GM20431 (cell line): ENCODE measurements at regions not wholly inside any gene's neighbourhood (a gene's known extent, or its start where the extent isn't known, plus 50 kb on each side); places are given as distances from the start of the nearest gene placed in this dataset.
"Not testable (repeated sequence)": the region's sequence is repeated elsewhere in the genome, so short reads cannot be mapped to it uniquely, and the experiment has no call there.

ENCODE experiments used
- in situ Hi-C: fragments of 300-500 bp; cut with MseI, MboI; formaldehyde crosslinking; loops from one replicate; pipeline ENCODE4 v1.15.0; 2020; ENCODE audit warnings: low sequenced_read_pairs; ENCODE audit not compliant: unreplicated experiment

- in situ Hi-C loops = no loop called here
Observed at GRCh38 chr2:173696274-173696673, 268.9 kb downstream of the SP3 start.

GRCh38 chr2:173697929-173698328 is 267.2 kb downstream of the SP3 start:
- in situ Hi-C loops = no loop called here

GRCh38 chr2:173705656-173706055 is 259.5 kb downstream of the SP3 start:
- in situ Hi-C loops = no loop called here

GRCh38 chr2:173706936-173707335 is 258.2 kb downstream of the SP3 start:
- in situ Hi-C loops = no loop called here

GRCh38 chr2:173708806-173709205 is 256.4 kb downstream of the SP3 start:
- in situ Hi-C loops = no loop called here

GRCh38 chr2:173711816-173712215 is 253.4 kb downstream of the SP3 start:
- in situ Hi-C loops = no loop called here

- in situ Hi-C loops = no loop called here
Observed at GRCh38 chr2:173713904-173714555, 251.1 kb downstream of the SP3 start.

GRCh38 chr2:173715441-173715840 is 249.7 kb downstream of the SP3 start:
- in situ Hi-C loops = no loop called here

- in situ Hi-C loops = no loop called here
Observed at GRCh38 chr2:173716458-173717052, 248.6 kb downstream of the SP3 start.

GRCh38 chr2:173719471-173719870 is 245.7 kb downstream of the SP3 start:
- in situ Hi-C loops = no loop called here

- in situ Hi-C loops = no loop called here
Observed at GRCh38 chr2:173720306-173720705, 244.9 kb downstream of the SP3 start.

- in situ Hi-C loops = no loop called here
Observed at GRCh38 chr2:173734797-173735196, 230.4 kb downstream of the SP3 start.

- in situ Hi-C loops = not testable (repeated sequence)
Observed at GRCh38 chr2:173737954-173738575, 227.1 kb downstream of the SP3 start.

GRCh38 chr2:173739006-173739405 is 226.2 kb downstream of the SP3 start:
- in situ Hi-C loops = no loop called here

- in situ Hi-C loops = no loop called here
Observed at GRCh38 chr2:173740639-173741038, 224.5 kb downstream of the SP3 start.

- in situ Hi-C loops = no loop called here
Observed at GRCh38 chr2:173741759-173742158, 223.4 kb downstream of the SP3 start.

GRCh38 chr2:173747035-173747434 is 218.1 kb downstream of the SP3 start:
- in situ Hi-C loops = no loop called here

GRCh38 chr2:173749315-173749714 is 215.9 kb downstream of the SP3 start:
- in situ Hi-C loops = no loop called here

- in situ Hi-C loops = no loop called here
Observed at GRCh38 chr2:173750353-173750801, 214.8 kb downstream of the SP3 start.

- in situ Hi-C loops = no loop called here
Observed at GRCh38 chr2:173750831-173751230, 214.3 kb downstream of the SP3 start.

GRCh38 chr2:173751245-173751975 is 213.8 kb downstream of the SP3 start:
- in situ Hi-C loops = no loop called here
